Gastroesophageal sphincter (tissue), 2 donors: ENCODE measurements at regions not wholly inside any gene's neighbourhood (a gene's known extent, or its start where the extent isn't known, plus 50 kb on each side); places are given as distances from the start of the nearest gene placed in this dataset.
"Not testable (repeated sequence)": the region's sequence is repeated elsewhere in the genome, so short reads cannot be mapped to it uniquely, and the experiment has no call there.

Source experiments
- EP300 ChIP-seq: sonication (generic); formaldehyde crosslinking; IDR thresholded peaks from one replicate; pipeline ENCODE4 v1.6.1; 2017; ENCODE audit warnings: antibody characterized with exemption, mild to moderate bottlenecking
- POLR2A ChIP-seq, 2 donors: fragments of 450-650 bp; IDR thresholded peaks; one replicate each; pipeline ENCODE4 v1.6.1; 2017; ENCODE audit warnings: antibody characterized with exemption in 2 of 2, mild to moderate bottlenecking in 2 of 2, moderate library complexity in 1 of 2

GRCh38 chr16:32882328-32882857, 206.4 kb upstream of the TP53TG3 start:
- TF ChIP-seq EP300; POLR2A (IDR thresholded peaks at IDR 0.05): not testable (repeated sequence)
